ENCODE measurements at regions not wholly inside any gene's neighbourhood (a gene's known extent, or its start where the extent isn't known, plus 50 kb on each side); places are given as distances from the start of the nearest gene placed in this dataset.
"Not testable (repeated sequence)": the region's sequence is repeated elsewhere in the genome, so short reads cannot be mapped to it uniquely, and the experiment has no call there.

GRCh38 chr7:15126653-15127052, 224.1 kb upstream of the DGKB start:
- not testable (repeated sequence) for TF ChIP-seq POLR2AphosphoS5 (IDR thresholded peaks at IDR 0.05; ENCODE audit: insufficient read depth, low read depth, low read length); FOS (IDR thresholded peaks at IDR 0.05; ENCODE audit: borderline replicate concordance, insufficient read depth, low read length); CTCF (IDR thresholded peaks at IDR 0.05; ENCODE audit: extremely low read depth in 1 of 2, insufficient read depth in 1 of 2, low read depth in 1 of 2, low read length in 2 of 2); EZH2 (IDR thresholded peaks at IDR 0.05; ENCODE audit: borderline replicate concordance, low read depth, low read length, severe bottlenecking)
